GM13976 (cell line): ENCODE measurements at regions not wholly inside any gene's neighbourhood (a gene's known extent, or its start where the extent isn't known, plus 50 kb on each side); places are given as distances from the start of the nearest gene placed in this dataset.
A peak's percentile ranks its signal among the peaks of the same experiment; 100 is the strongest.

Source experiments
- DNase-seq: peaks from one replicate; pipeline ENCODE4 v3.0.0; 2012; ENCODE audit warnings: low spot score
- CTCF ChIP-seq: IDR thresholded peaks from 2 replicates; pipeline ENCODE4 v1.5.1; 2012; ENCODE audit warnings: borderline replicate concordance, mild to moderate bottlenecking; ENCODE audit not compliant: insufficient read depth; ENCODE audit errors: extremely low read depth, missing control alignments, control extremely low read depth
- in situ Hi-C: fragments of 300-500 bp; cut with MboI; formaldehyde crosslinking; loops from one replicate; pipeline ENCODE4 v1.12.0; 2022; ENCODE audit warnings: low sequenced_read_pairs, mixed read lengths, inconsistent platforms; ENCODE audit not compliant: unreplicated experiment

- DNase-seq: no peak
- TF ChIP-seq CTCF: no peak
- in situ Hi-C loops: no loop called here
These were observed 478.1 kb upstream of the NR5A2 start for GRCh38 chr1:199549421-199549820.

GRCh38 chr1:199550199-199551065 lies 477.1 kb upstream of the NR5A2 start:
- in situ Hi-C loops: no loop called here
- TF ChIP-seq CTCF: no peak

GRCh38 chr1:199551967-199552565 lies 475.4 kb upstream of the NR5A2 start:
- peak; percentile 31 for DNase-seq
- in situ Hi-C loops: no loop called here
- TF ChIP-seq CTCF: peak; percentile 50

More at GRCh38 chr1:199550199-199551065, 477.1 kb upstream of the NR5A2 start:
- DNase-seq: no peak

- no peak for TF ChIP-seq CTCF
- DNase-seq: no peak
- in situ Hi-C loops: no loop called here
These were observed 474.4 kb upstream of the NR5A2 start for GRCh38 chr1:199553104-199553503.

- DNase-seq: no peak
- in situ Hi-C loops: no loop called here
These were observed 466.2 kb upstream of the NR5A2 start for GRCh38 chr1:199561334-199561733.

GRCh38 chr1:199573047-199573446 lies 454.5 kb upstream of the NR5A2 start:
- DNase-seq: no peak
- no peak for TF ChIP-seq CTCF
- in situ Hi-C loops: no loop called here

More at GRCh38 chr1:199561334-199561733, 466.2 kb upstream of the NR5A2 start:
- no peak for TF ChIP-seq CTCF
